H9 (cell line): ENCODE measurements at regions not wholly inside any gene's neighbourhood (a gene's known extent, or its start where the extent isn't known, plus 50 kb on each side); places are given as distances from the start of the nearest gene placed in this dataset.

Experiments
- DNase-seq: peaks from one replicate; pipeline ENCODE4 v3.0.0-alpha.2; 2017
- H2AFZ ChIP-seq: one replicate; pipeline ENCODE4 v1.6.1; 2013; ENCODE audit warnings: mild to moderate bottlenecking, low read length, control low read depth, moderate library complexity
- H2AK5ac ChIP-seq: 2 replicates; pipeline ENCODE4 v1.6.1; 2013; ENCODE audit warnings: low read length, control low read depth, mixed read lengths; ENCODE audit not compliant: insufficient read length
- H2BK120ac ChIP-seq: one replicate; pipeline ENCODE4 v1.6.1; 2013; ENCODE audit warnings: low read depth, mild to moderate bottlenecking, low read length, control low read depth, inconsistent platforms; ENCODE audit not compliant: poor library complexity, severe bottlenecking
- H2BK12ac ChIP-seq: 2 replicates; pipeline ENCODE4 v1.6.1; 2013; ENCODE audit warnings: low read length, control low read depth, mixed read lengths, low read depth; ENCODE audit not compliant: insufficient read length
- H2BK15ac ChIP-seq: 2 replicates; pipeline ENCODE4 v1.6.1; 2013; ENCODE audit warnings: low read depth, low read length, control low read depth
- H2BK20ac ChIP-seq: one replicate; pipeline ENCODE4 v1.6.1; 2013; ENCODE audit warnings: low read depth, mild to moderate bottlenecking, low read length, control low read depth, inconsistent platforms; ENCODE audit not compliant: poor library complexity, severe bottlenecking
- H2BK5ac ChIP-seq: 2 replicates; pipeline ENCODE4 v1.6.1; 2013; ENCODE audit warnings: low read length, control low read depth, mixed read lengths; ENCODE audit not compliant: insufficient read length
- H3K14ac ChIP-seq: 2 replicates; pipeline ENCODE4 v1.6.1; 2013; ENCODE audit warnings: low read length, control low read depth; ENCODE audit not compliant: insufficient read depth
- H3K18ac ChIP-seq: 2 replicates; pipeline ENCODE4 v1.6.1; 2013; ENCODE audit warnings: low read depth, mild to moderate bottlenecking, mixed read lengths, low read length, control low read depth; ENCODE audit not compliant: insufficient read length
- H3K23ac ChIP-seq: 2 replicates; pipeline ENCODE4 v1.6.1; 2013; ENCODE audit warnings: low read length, control low read depth, mixed read lengths, low read depth; ENCODE audit not compliant: insufficient read length
- H3K23me2 ChIP-seq: 2 replicates; pipeline ENCODE4 v1.6.1; 2013; ENCODE audit warnings: low read depth, mild to moderate bottlenecking, mixed read lengths, low read length, control low read depth; ENCODE audit not compliant: insufficient read length, poor library complexity, severe bottlenecking
- H3K27ac ChIP-seq: 2 replicates; pipeline ENCODE4 v1.5.1; 2013; ENCODE audit warnings: low read length, control low read depth, mixed read lengths, low read depth; ENCODE audit not compliant: insufficient read length
- H3K27me3 ChIP-seq: 2 replicates; pipeline ENCODE4 v1.6.1; 2013; ENCODE audit warnings: low read length, control low read depth, inconsistent platforms; ENCODE audit not compliant: insufficient read depth
- H3K4ac ChIP-seq: 2 replicates; pipeline ENCODE4 v1.6.1; 2013; ENCODE audit warnings: low read depth, mild to moderate bottlenecking, control low read depth, inconsistent platforms, low read length, moderate library complexity
- H3K4me1 ChIP-seq: 2 replicates; pipeline ENCODE4 v1.6.1; 2013; ENCODE audit warnings: low read length, control low read depth, inconsistent platforms; ENCODE audit not compliant: insufficient read depth
- H3K4me2 ChIP-seq: 2 replicates; pipeline ENCODE4 v1.6.1; 2013; ENCODE audit warnings: low read length, control low read depth, mixed read lengths; ENCODE audit not compliant: insufficient read length, insufficient read depth
- H3K56ac ChIP-seq: 2 replicates; pipeline ENCODE4 v1.6.1; 2013; ENCODE audit warnings: low read depth, mild to moderate bottlenecking, mixed read lengths, low read length, control low read depth; ENCODE audit not compliant: insufficient read length
- H3K79me1 ChIP-seq: 2 replicates; pipeline ENCODE4 v1.6.1; 2013; ENCODE audit warnings: low read depth, mild to moderate bottlenecking, moderate library complexity, low read length, control low read depth, inconsistent platforms; ENCODE audit not compliant: insufficient read depth, poor library complexity, severe bottlenecking
- H3K79me2 ChIP-seq: 2 replicates; pipeline ENCODE4 v1.6.1; 2013; ENCODE audit warnings: low read length, control low read depth, inconsistent platforms; ENCODE audit not compliant: insufficient read depth
- H3K9ac ChIP-seq: 2 replicates; pipeline ENCODE4 v1.6.1; 2013; ENCODE audit warnings: low read length, control low read depth, mixed read lengths; ENCODE audit not compliant: insufficient read length; ENCODE audit errors: extremely low read depth
- H3K9me3 ChIP-seq: one replicate; pipeline ENCODE4 v1.6.1; 2013; ENCODE audit warnings: low read depth, low read length, inconsistent platforms; ENCODE audit not compliant: control insufficient read depth
- H3T11ph ChIP-seq: one replicate; pipeline ENCODE4 v1.6.1; 2013; ENCODE audit warnings: mild to moderate bottlenecking, low read length, control low read depth, inconsistent platforms
- H4K20me1 ChIP-seq: one replicate; pipeline ENCODE4 v1.6.1; 2013; ENCODE audit not compliant: control insufficient read depth, insufficient read length, insufficient read depth
- H4K5ac ChIP-seq: 2 replicates; pipeline ENCODE4 v1.6.1; 2013; ENCODE audit warnings: low read depth, mild to moderate bottlenecking, mixed read lengths, low read length, control low read depth; ENCODE audit not compliant: insufficient read length
- H4K8ac ChIP-seq: replicated peaks from 2 replicates; pipeline ENCODE4 v1.6.1; 2013; ENCODE audit warnings: low read length, control low read depth, mixed read lengths, low read depth; ENCODE audit not compliant: insufficient read length
- H4K91ac ChIP-seq: 2 replicates; pipeline ENCODE4 v1.6.1; 2013; ENCODE audit warnings: low read depth, mild to moderate bottlenecking, moderate library complexity, mixed read lengths, low read length, control low read depth; ENCODE audit not compliant: insufficient read length
- H3K27ac Mint-ChIP-seq, 3 experiments: 2 replicates in 2 of 3; 3 replicates in 1 of 3; pipeline ENCODE4 v1.8.0; 2020 to 2021; ENCODE audit warnings: mixed read lengths in 3 of 3, mild to moderate bottlenecking in 1 of 3, moderate library complexity in 1 of 3
- H3K27me3 Mint-ChIP-seq: 2 replicates; pipeline ENCODE4 v1.8.0; 2021; ENCODE audit warnings: low read depth, mild to moderate bottlenecking, moderate library complexity, mixed read lengths
- H3K36me3 Mint-ChIP-seq, 3 experiments: 2 replicates in 2 of 3; 3 replicates in 1 of 3; pipeline ENCODE4 v1.8.0; 2020 to 2021; ENCODE audit warnings: low read depth in 3 of 3, mixed read lengths in 3 of 3; ENCODE audit not compliant: insufficient read depth in 1 of 3
- H3K4me1 Mint-ChIP-seq, 2 experiments: 2 replicates each; pipeline ENCODE4 v1.8.0; 2020; ENCODE audit warnings: mixed read lengths in 2 of 2
- H3K4me3 Mint-ChIP-seq, 2 experiments: 2 replicates in 1 of 2; 3 replicates in 1 of 2; pipeline ENCODE4 v1.8.0; 2020 to 2021; ENCODE audit warnings: mild to moderate bottlenecking in 2 of 2, mixed read lengths in 2 of 2, moderate library complexity in 1 of 2
- H3K9me3 Mint-ChIP-seq, 2 experiments: 2 replicates in 1 of 2; 3 replicates in 1 of 2; pipeline ENCODE4 v1.8.0; 2020; ENCODE audit warnings: mild to moderate bottlenecking in 2 of 2, mixed read lengths in 2 of 2, moderate library complexity in 1 of 2
- WGBS: extraction: QIAGEN DNeasy Blood & Tissue Kit; methylation state at CpG from one replicate; pipeline ENCODE4 v1.1.7; 2013; ENCODE audit warnings: missing lambda C conversion rate, low lambda C conversion rate, mixed read lengths; ENCODE audit not compliant: insufficient read length; ENCODE audit errors: extremely low coverage; 5-methylcytosine and 5-hydroxymethylcytosine counted together
- TF ChIP-seq, protein P1 (sequence below): fragments of 200-600 bp; sonication (generic); conservative IDR thresholded peaks from 3 replicates; pipeline ENCODE4 v1.8.0; 2021; ENCODE audit warnings: antibody characterized with exemption, mild to moderate bottlenecking

DNA sequence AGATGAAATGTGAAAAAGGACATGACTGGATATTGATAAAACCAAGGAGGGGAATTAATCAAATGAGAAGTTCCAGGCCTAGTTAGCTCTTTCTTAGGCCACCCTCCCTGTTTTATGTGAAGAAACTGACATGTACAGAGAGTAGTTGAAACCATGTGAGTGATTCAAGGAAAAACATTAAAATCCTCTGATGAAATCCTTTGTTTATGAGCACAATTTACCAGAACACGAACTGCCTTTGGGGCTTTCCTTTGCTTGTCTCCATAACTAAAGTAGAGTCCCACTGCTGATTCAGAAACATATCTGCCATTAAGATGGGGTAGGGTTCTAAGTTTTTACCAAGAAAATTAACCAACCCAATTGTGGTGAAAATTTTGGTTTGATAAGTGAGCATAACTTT is 558.3 kb downstream of the NR2F2 start:
- Histone ChIP-seq H4K91ac (no peak overlapping the region), H3K56ac (no peak overlapping the region), H4K20me1 (no peaks in the 10 kb centered on the region), H4K8ac (no peak overlapping the region), H2AFZ (no peak overlapping the region), H3K4ac (no peak overlapping the region), H3K79me1 (no peaks in the 10 kb centered on the region), H3K9me3 (no peaks in the 10 kb centered on the region), H3K4me1 (no peaks in the 10 kb centered on the region; the same call in 1 of the 2 replicates), H4K5ac (no peak overlapping the region), H3K27me3 (no peaks in the 10 kb centered on the region), H3K27ac (no peak overlapping the region), H3K23me2 (no peaks in the 10 kb centered on the region), H2BK15ac (no peak overlapping the region), H3K79me2 (no peaks in the 10 kb centered on the region), H3K23ac (no peak overlapping the region), H2BK20ac (no peak overlapping the region), H3K18ac (no peak overlapping the region), H3K4me2 (no peak overlapping the region), H2BK120ac (no peak overlapping the region), H2BK5ac (no peak overlapping the region), H3K14ac (no peak overlapping the region), H3T11ph (no peak overlapping the region), H2AK5ac (no peak overlapping the region), H3K9ac (no peak overlapping the region), H2BK12ac (no peak overlapping the region)
- no peak overlapping the region for H3K4me3 Mint-ChIP-seq
- peaks cover 16 to 25% of the 10 kb centered on the region in 2 experiments for H3K4me1 Mint-ChIP-seq
- DNase-seq: no peak
- no peaks in the 10 kb centered on the region for H3K9me3 Mint-ChIP-seq
- H3K36me3 Mint-ChIP-seq: 0 out of 7 replicates have a peak, but pooled peaks cover 0 to 3% (median 0%) of the 10 kb centered on the region in 3 experiments
- TF ChIP-seq, protein P1, sequence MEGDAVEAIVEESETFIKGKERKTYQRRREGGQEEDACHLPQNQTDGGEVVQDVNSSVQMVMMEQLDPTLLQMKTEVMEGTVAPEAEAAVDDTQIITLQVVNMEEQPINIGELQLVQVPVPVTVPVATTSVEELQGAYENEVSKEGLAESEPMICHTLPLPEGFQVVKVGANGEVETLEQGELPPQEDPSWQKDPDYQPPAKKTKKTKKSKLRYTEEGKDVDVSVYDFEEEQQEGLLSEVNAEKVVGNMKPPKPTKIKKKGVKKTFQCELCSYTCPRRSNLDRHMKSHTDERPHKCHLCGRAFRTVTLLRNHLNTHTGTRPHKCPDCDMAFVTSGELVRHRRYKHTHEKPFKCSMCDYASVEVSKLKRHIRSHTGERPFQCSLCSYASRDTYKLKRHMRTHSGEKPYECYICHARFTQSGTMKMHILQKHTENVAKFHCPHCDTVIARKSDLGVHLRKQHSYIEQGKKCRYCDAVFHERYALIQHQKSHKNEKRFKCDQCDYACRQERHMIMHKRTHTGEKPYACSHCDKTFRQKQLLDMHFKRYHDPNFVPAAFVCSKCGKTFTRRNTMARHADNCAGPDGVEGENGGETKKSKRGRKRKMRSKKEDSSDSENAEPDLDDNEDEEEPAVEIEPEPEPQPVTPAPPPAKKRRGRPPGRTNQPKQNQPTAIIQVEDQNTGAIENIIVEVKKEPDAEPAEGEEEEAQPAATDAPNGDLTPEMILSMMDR: no peak
- no CpG with 5 or more reads among the region's 1 CpG for WGBS
- no peaks in the 10 kb centered on the region; the same call in 1 of the 2 replicates for H3K27me3 Mint-ChIP-seq
- H3K27ac Mint-ChIP-seq: no peak overlapping the region
